ENCODE measurements at regions not wholly inside any gene's neighbourhood (a gene's known extent, or its start where the extent isn't known, plus 50 kb on each side); places are given as distances from the start of the nearest gene placed in this dataset.

DNA sequence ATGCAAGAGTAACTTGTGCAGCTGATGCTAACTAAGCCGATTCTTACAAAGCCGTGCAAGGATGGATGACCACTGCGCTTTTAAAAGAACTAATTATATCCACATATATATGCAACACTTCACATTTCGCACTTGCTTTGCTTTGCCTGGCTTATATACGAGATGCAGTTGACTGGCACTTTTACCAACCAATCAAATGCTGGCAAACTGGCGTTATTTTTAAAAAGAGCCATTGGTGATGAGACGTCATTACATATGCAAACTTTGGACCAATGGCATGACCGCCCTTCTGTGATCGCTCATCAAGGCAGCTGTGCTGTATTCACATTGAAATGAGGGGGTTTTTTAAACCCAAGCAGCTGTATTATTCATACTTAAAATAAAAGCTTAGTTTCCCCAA, 1147.7 kb upstream of the WWC1 start:
- TF ChIP-seq, protein P1, sequence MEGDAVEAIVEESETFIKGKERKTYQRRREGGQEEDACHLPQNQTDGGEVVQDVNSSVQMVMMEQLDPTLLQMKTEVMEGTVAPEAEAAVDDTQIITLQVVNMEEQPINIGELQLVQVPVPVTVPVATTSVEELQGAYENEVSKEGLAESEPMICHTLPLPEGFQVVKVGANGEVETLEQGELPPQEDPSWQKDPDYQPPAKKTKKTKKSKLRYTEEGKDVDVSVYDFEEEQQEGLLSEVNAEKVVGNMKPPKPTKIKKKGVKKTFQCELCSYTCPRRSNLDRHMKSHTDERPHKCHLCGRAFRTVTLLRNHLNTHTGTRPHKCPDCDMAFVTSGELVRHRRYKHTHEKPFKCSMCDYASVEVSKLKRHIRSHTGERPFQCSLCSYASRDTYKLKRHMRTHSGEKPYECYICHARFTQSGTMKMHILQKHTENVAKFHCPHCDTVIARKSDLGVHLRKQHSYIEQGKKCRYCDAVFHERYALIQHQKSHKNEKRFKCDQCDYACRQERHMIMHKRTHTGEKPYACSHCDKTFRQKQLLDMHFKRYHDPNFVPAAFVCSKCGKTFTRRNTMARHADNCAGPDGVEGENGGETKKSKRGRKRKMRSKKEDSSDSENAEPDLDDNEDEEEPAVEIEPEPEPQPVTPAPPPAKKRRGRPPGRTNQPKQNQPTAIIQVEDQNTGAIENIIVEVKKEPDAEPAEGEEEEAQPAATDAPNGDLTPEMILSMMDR (IDR thresholded peaks at IDR 0.05; ENCODE audit: unreplicated experiment), result no peak
- BruUV-seq (replicated peaks), result no TSS peak
- POLR2A ChIA-PET, result no interaction called here
- intact Hi-C loops (cut with micrococcal nuclease), result no loop called here
- Mint-ChIP-seq H3K4me3 (ENCODE audit: unreplicated experiment) (no peak overlapping the region), H3K9me3 (ENCODE audit: unreplicated experiment) (no peaks in the 10 kb centered on the region), H3K36me3 (ENCODE audit: insufficient read depth, unreplicated experiment) (no peaks in the 10 kb centered on the region), H3K27me3 (ENCODE audit: insufficient read depth, unreplicated experiment) (no peaks in the 10 kb centered on the region), H3K4me1 (ENCODE audit: insufficient read depth, unreplicated experiment) (no peaks in the 10 kb centered on the region), H3K27ac (ENCODE audit: low read depth, unreplicated experiment) (no peak overlapping the region)
- CTCF ChIA-PET, result interaction anchor here (0.6 to 1.5 kb wide), 4 partner anchors 9 to 422 kb away, joined by 3 to 6 read pairs (median 3); no protein-coding TSS in a partner anchor
- DNase-seq (ENCODE audit: unreplicated experiment), result no peak

DNA sequence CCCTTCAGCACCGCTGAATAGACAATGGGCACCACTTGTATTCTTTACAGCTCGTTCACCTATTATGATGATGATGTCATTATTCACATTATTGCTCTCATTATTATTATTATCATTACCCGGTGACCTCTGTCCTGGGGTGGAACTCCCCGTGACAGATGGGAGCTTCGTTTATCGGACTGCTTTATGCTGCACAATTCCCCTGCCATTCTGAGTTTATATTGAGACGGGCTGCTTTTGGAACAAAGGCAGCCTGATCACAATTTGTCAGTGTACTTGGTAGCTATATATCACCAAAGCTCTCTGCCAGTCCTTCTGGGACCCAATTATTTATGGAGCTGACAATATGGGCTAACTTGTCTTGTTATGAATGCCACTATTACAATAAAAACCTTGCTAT, 1145.6 kb upstream of the WWC1 start:
- Mint-ChIP-seq H3K36me3 (ENCODE audit: insufficient read depth, unreplicated experiment) (no peaks in the 10 kb centered on the region), H3K27me3 (ENCODE audit: insufficient read depth, unreplicated experiment) (no peaks in the 10 kb centered on the region), H3K27ac (ENCODE audit: low read depth, unreplicated experiment) (no peak overlapping the region), H3K4me1 (ENCODE audit: insufficient read depth, unreplicated experiment) (no peaks in the 10 kb centered on the region), H3K9me3 (ENCODE audit: unreplicated experiment) (no peaks in the 10 kb centered on the region), H3K4me3 (ENCODE audit: unreplicated experiment) (no peak overlapping the region)
- intact Hi-C loops (cut with micrococcal nuclease), result no loop called here
- POLR2A ChIA-PET, result no interaction called here
- CTCF ChIA-PET, result interaction anchor here (0.6 to 0.9 kb wide), 2 partner anchors 571 to 629 kb away, joined by 3 to 5 read pairs; no protein-coding TSS in a partner anchor
- BruUV-seq (replicated peaks), result no TSS peak
- TF ChIP-seq, protein P1 (IDR thresholded peaks at IDR 0.05; ENCODE audit: unreplicated experiment), result no peak
- no peak for DNase-seq (ENCODE audit: unreplicated experiment)

DNA sequence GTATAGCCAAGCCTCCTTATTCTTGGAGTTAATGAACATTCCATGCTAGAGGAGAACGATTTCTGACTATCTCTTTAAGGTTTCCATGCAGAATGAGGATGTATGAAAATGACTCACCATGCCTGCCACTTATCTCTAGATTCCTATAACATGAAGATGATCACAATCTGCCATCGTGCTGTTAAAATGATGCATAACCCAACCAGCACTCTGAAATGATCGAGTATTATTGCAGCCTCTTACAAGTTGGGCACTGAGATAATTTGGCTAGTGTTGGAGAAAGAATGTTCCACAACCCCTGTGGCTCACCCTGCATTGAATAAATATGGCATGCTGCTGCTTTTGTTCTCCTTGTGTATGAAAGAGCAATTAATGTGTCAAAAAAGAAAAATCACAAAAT, 1143.6 kb upstream of the WWC1 start:
- BruUV-seq (replicated peaks), result no TSS peak
- POLR2A ChIA-PET, result no interaction called here
- H3K36me3 Mint-ChIP-seq (ENCODE audit: insufficient read depth, unreplicated experiment), result no peaks in the 10 kb centered on the region

DNA sequence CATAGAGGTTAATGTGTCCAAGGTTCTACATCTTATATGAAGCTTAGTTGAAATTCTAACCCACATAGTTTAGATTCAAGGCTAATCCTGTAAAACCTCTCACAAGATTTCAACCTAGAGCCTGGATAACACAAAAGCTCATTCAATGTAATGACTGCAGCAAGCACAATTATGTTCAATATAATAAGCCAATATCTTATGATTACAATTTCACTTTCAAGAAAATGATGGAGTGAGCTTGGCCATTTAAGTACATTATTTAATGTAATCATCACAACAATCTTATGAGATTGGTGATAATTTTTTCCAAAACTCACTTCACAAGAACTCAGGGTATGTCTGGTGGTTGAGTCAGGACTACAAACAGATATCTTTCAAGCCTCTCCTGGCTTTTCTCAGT, 1140.8 kb upstream of the WWC1 start:
- H3K4me3 Mint-ChIP-seq (ENCODE audit: unreplicated experiment), result no peak overlapping the region
- CTCF ChIA-PET, result interaction anchor here (0.7 to 1.0 kb wide), 2 partner anchors 16 to 37 kb away, joined by 3 to 4 read pairs; no protein-coding TSS in a partner anchor
- H3K36me3 Mint-ChIP-seq (ENCODE audit: insufficient read depth, unreplicated experiment), result no peaks in the 10 kb centered on the region
- POLR2A ChIA-PET, result no interaction called here
- no peak for DNase-seq (ENCODE audit: unreplicated experiment)
- intact Hi-C loops (cut with micrococcal nuclease), result no loop called here
- BruUV-seq (replicated peaks), result no TSS peak
- H3K27me3 Mint-ChIP-seq (ENCODE audit: insufficient read depth, unreplicated experiment), result no peaks in the 10 kb centered on the region
- no peak overlapping the region for H3K27ac Mint-ChIP-seq (ENCODE audit: low read depth, unreplicated experiment)
- TF ChIP-seq, protein P1 (IDR thresholded peaks at IDR 0.05; ENCODE audit: unreplicated experiment), result no peak
- peaks cover 7% of the 10 kb centered on the region for H3K4me1 Mint-ChIP-seq (ENCODE audit: insufficient read depth, unreplicated experiment)
- H3K9me3 Mint-ChIP-seq (ENCODE audit: unreplicated experiment), result no peaks in the 10 kb centered on the region

More for the DNA sequence above, 1143.6 kb upstream of the WWC1 start:
- CTCF ChIA-PET, result no interaction called here
- Mint-ChIP-seq H3K4me1 (ENCODE audit: insufficient read depth, unreplicated experiment) (peaks cover 7% of the 10 kb centered on the region), H3K27ac (ENCODE audit: low read depth, unreplicated experiment) (no peak overlapping the region), H3K4me3 (ENCODE audit: unreplicated experiment) (no peak overlapping the region), H3K9me3 (ENCODE audit: unreplicated experiment) (no peaks in the 10 kb centered on the region), H3K27me3 (ENCODE audit: insufficient read depth, unreplicated experiment) (no peaks in the 10 kb centered on the region)
- intact Hi-C loops (cut with micrococcal nuclease), result no loop called here
- TF ChIP-seq, protein P1 (IDR thresholded peaks at IDR 0.05; ENCODE audit: unreplicated experiment), result no peak
- no peak for DNase-seq (ENCODE audit: unreplicated experiment)

Data from MCF 10A (cell line).